T-cell (primary cell): ENCODE measurements at regions not wholly inside any gene's neighbourhood (a gene's known extent, or its start where the extent isn't known, plus 50 kb on each side); places are given as distances from the start of the nearest gene placed in this dataset.

ENCODE experiments used
- ATAC-seq, 4 experiments: fragments of 200-7000 bp in 3 of 4; fragments of 150-1000 bp in 1 of 4; cut with Tn5 transposase; replicated peaks in 1 of 4; 1 replicate in 3 of 4; 2 replicates in 1 of 4; pipeline ENCODE4 v1.10.0; 2021; ENCODE audit warnings: moderate library complexity in 3 of 4, mild to moderate bottlenecking in 2 of 4, moderate number of reproducible peaks in 1 of 4
- CTCF ChIA-PET, 2 donors: fragments of 300-600 bp; sonication (Branson Sonifier 250); formaldehyde crosslinking; loops; one replicate each; lab custom pipeline; 2022; ENCODE audit warnings: antibody characterized with exemption in 2 of 2; lab: Charles Lee
- POLR2A ChIA-PET, 2 donors: fragments of 300-600 bp; sonication (Branson Sonifier 250); formaldehyde crosslinking; loops; one replicate each; lab custom pipeline; 2022; ENCODE audit warnings: antibody characterized with exemption in 2 of 2; lab: Charles Lee
- DNase-seq, 35 experiments: peaks; one replicate each; pipeline versions ENCODE4 v3.0.0 to v3.0.0-alpha.2; 2013 to 2023
- H3K27ac ChIP-seq: one replicate; pipeline ENCODE4 v1.5.1; 2013; ENCODE audit warnings: low read length
- H3K27me3 ChIP-seq, 2 experiments: replicated peaks in 1 of 2; 1 replicate in 1 of 2; 2 replicates in 1 of 2; pipeline versions ENCODE4 v1.6.1 to v1.7.0; 2013; ENCODE audit warnings: low read length in 1 of 2, mixed read lengths in 1 of 2; ENCODE audit not compliant: control insufficient read depth in 2 of 2, insufficient read depth in 2 of 2; ENCODE audit errors: extremely low read depth in 1 of 2
- H3K36me3 ChIP-seq, 2 donors: 1 replicate in 1 of 2; 2 replicates in 1 of 2; pipeline versions ENCODE4 v1.6.1 to v1.7.0; 2013; ENCODE audit warnings: low read length in 1 of 2; ENCODE audit not compliant: control insufficient read depth in 2 of 2, insufficient read depth in 1 of 2; ENCODE audit errors: extremely low read depth in 1 of 2
- H3K4me1 ChIP-seq, 2 experiments: 1 replicate in 1 of 2; 2 replicates in 1 of 2; pipeline versions ENCODE4 v1.6.1 to v1.7.0; 2013; ENCODE audit warnings: low read length in 2 of 2, mixed read lengths in 1 of 2; ENCODE audit not compliant: insufficient read depth in 2 of 2, control insufficient read depth in 1 of 2; ENCODE audit errors: extremely low read depth in 1 of 2
- H3K4me3 ChIP-seq, 2 donors: 1 replicate in 1 of 2; 2 replicates in 1 of 2; pipeline versions ENCODE4 v1.5.1 to v1.7.0; 2013; ENCODE audit warnings: mild to moderate bottlenecking in 2 of 2, low read length in 1 of 2, moderate library complexity in 1 of 2; ENCODE audit not compliant: control insufficient read depth in 1 of 2; ENCODE audit errors: extremely low read depth in 1 of 2
- H3K9me3 ChIP-seq: 2 replicates; pipeline ENCODE4 v1.7.0; 2013
- H3K27ac Mint-ChIP-seq, 2 donors: one replicate each; pipeline ENCODE4 v1.8.0; 2020 to 2021; ENCODE audit warnings: mild to moderate bottlenecking in 2 of 2, mixed read lengths in 2 of 2
- H3K27me3 Mint-ChIP-seq, 2 donors: one replicate each; pipeline ENCODE4 v1.8.0; 2021 to 2022; ENCODE audit warnings: mixed read lengths in 2 of 2
- H3K36me3 Mint-ChIP-seq: one replicate; pipeline ENCODE4 v1.8.0; 2021; ENCODE audit warnings: mixed read lengths
- H3K4me1 Mint-ChIP-seq, 3 donors: one replicate each; pipeline ENCODE4 v1.8.0; 2020 to 2022; ENCODE audit warnings: mixed read lengths in 3 of 3, mild to moderate bottlenecking in 1 of 3
- H3K4me3 Mint-ChIP-seq, 3 donors: one replicate each; pipeline ENCODE4 v1.8.0; 2020 to 2022; ENCODE audit warnings: mild to moderate bottlenecking in 3 of 3, mixed read lengths in 3 of 3, moderate library complexity in 3 of 3
- H3K9me3 Mint-ChIP-seq, 3 donors: one replicate each; pipeline ENCODE4 v1.8.0; 2020 to 2022; ENCODE audit warnings: mixed read lengths in 3 of 3
- WGBS: methylation state at CpG from one replicate; pipeline ENCODE4 v1.1.5; 2013; ENCODE audit warnings: missing lambda C conversion rate; ENCODE audit not compliant: insufficient coverage; 5-methylcytosine and 5-hydroxymethylcytosine counted together

DNA sequence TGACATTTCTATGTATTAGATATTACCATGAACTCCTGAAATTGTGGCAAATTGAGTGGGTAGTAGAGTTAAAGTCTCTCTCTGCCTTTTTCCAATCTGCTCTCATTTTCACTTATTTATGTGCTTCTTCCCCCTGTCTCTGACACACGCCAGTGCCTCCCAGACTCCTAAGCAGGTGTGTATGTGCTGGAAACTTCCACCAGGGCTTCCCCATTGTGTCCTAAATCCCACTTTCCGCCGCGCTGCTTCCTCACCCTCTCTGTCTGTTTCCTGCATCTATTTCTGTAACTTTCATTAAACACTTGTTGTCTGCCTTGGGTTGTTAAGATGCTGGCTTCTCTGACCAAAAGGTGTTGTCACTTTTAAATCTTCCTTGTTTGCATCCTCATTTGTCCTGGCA lies 97.6 kb upstream of the HDGFL1 start:
- 67% methylated on average over 2 of the region's 4 CpGs for WGBS
- H3K36me3 Mint-ChIP-seq: no peaks in the 10 kb centered on the region
- CTCF ChIA-PET: no interaction called here

DNA sequence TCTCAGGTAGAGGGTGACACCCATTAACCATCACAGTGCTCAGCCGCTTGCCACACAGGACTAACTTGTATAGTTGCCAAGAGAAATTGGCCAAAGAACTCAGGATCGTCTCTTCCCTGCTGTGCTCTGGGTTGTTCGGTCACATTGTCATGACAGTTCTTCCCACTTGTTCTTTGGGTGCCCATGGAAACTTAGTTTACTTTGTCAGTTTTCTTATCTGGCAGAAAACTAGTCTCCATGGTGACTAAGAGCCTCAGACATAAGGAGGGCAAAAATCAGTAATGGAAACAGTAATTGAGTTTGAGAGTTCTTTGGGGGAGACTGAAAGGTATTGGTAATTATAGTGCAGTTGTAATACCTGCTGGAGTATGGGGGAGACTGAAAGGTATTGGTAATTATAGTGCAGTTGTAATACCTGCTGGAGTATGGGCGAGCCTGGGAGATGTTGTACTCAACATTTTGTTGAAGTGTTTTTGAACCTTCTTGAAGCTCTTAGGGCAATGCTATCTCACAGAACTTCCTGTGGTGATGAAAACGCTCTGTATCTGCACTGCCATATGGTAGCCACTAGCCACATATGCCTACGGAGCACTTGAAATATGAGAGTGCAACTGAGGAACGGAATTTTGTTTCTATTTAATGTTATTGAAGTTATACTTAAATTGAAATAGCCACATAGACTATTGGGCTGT lies 95.2 kb upstream of the HDGFL1 start:
- no peaks in the 10 kb centered on the region for H3K36me3 Mint-ChIP-seq
- ChIA-PET POLR2A (no interaction called here), CTCF (no interaction called here)
- no peaks in the 10 kb centered on the region for H3K27me3 Mint-ChIP-seq
- ATAC-seq (no peak), DNase-seq (no peak)
- H3K9me3 Mint-ChIP-seq: peaks cover 0 to 16% (median 3%) of the 10 kb centered on the region in 3 donors
- no peaks in the 10 kb centered on the region for H3K4me1 Mint-ChIP-seq
- Histone ChIP-seq H3K27ac (no peak overlapping the region), H3K4me3 (no peak overlapping the region), H3K36me3 (no peaks in the 10 kb centered on the region), H3K9me3 (no peaks in the 10 kb centered on the region), H3K27me3 (no peaks in the 10 kb centered on the region), H3K4me1 (no peaks in the 10 kb centered on the region)
- H3K27ac Mint-ChIP-seq: no peak overlapping the region
- 65% methylated on average over 5 of the region's 7 CpGs for WGBS
- H3K4me3 Mint-ChIP-seq: no peak overlapping the region

More for the DNA sequence above, 97.6 kb upstream of the HDGFL1 start:
- POLR2A ChIA-PET: no interaction called here
- Histone ChIP-seq H3K36me3 (no peaks in the 10 kb centered on the region), H3K9me3 (no peaks in the 10 kb centered on the region), H3K27me3 (no peaks in the 10 kb centered on the region), H3K27ac (no peak overlapping the region), H3K4me1 (no peaks in the 10 kb centered on the region), H3K4me3 (no peak overlapping the region)
- Mint-ChIP-seq H3K27me3 (no peaks in the 10 kb centered on the region), H3K27ac (no peak overlapping the region), H3K4me3 (no peak overlapping the region), H3K9me3 (peaks cover 0 to 12% (median 3%) of the 10 kb centered on the region in 3 donors), H3K4me1 (no peaks in the 10 kb centered on the region)
- ATAC-seq (no peak), DNase-seq (no peak)

DNA sequence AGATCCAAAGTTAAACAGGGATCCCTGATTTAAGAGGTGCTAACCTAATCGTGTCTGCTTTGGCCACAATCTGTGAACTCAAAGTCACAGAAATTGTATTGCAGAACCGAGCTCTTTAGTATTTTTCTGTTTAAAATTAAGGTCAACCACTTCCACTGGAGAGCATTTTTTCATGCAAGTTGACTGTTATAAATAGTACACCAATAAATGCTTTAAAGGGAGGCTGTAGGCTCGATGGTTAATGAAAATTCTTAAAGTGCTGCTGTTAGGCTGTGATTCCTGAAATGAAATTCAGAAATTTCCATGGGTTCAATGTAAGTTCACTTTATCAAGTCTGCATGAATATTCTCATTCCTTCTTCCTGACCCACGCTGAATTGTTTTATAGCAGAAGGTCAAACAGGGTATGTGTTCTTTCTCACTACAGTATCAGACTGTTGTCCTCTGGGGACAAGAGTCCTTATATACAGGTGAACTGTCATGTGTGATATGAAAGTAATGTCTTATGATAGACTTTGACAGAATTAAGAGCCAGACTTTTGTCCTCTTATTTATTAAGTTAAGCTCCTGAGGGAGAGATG lies 92.5 kb upstream of the HDGFL1 start:
- Mint-ChIP-seq H3K36me3 (no peaks in the 10 kb centered on the region), H3K27me3 (no peaks in the 10 kb centered on the region), H3K4me1 (no peaks in the 10 kb centered on the region), H3K27ac (no peak overlapping the region), H3K9me3 (peaks cover 0 to 24% (median 5%) of the 10 kb centered on the region in 3 donors), H3K4me3 (no peak overlapping the region)
- no peak for DNase-seq
- no peaks in the 10 kb centered on the region for H3K36me3 ChIP-seq
- ATAC-seq: no peak
- no peaks in the 10 kb centered on the region for H3K4me1 ChIP-seq
- no CpG with 5 or more reads among the region's 4 CpGs for whole genome bisulfite sequencing
- POLR2A ChIA-PET: no interaction called here
- H3K27me3 ChIP-seq: no peaks in the 10 kb centered on the region
- CTCF ChIA-PET: no interaction called here
- no peaks in the 10 kb centered on the region for H3K9me3 ChIP-seq
- no peak overlapping the region for H3K4me3 ChIP-seq
- H3K27ac ChIP-seq: no peak overlapping the region

DNA sequence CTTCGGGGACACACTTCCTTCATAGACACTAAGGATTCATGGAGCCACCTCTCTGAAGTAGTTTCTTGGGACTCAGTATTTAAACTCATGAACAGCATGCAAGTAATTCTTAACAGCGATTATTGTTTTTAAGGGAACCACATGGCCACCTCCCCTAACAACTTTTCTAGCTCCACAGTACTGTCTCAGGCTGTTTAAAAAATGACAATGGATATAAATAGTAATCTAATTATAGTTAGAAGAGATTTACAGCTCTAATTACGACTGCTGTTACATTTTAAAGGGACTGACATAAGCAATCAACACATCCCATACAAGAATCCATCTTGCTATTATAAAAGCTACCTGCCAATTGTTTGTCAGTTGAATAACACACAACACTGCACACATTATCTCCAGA lies 72.1 kb upstream of the HDGFL1 start:
- H3K9me3 Mint-ChIP-seq: peaks cover 0 to 7% (median 2%) of the 10 kb centered on the region in 3 donors
- CTCF ChIA-PET: no interaction called here
- no peaks in the 10 kb centered on the region for H3K4me1 Mint-ChIP-seq
- Histone ChIP-seq H3K36me3 (no peaks in the 10 kb centered on the region), H3K4me3 (no peak overlapping the region), H3K27ac (no peak overlapping the region), H3K4me1 (no peaks in the 10 kb centered on the region), H3K27me3 (no peaks in the 10 kb centered on the region), H3K9me3 (no peaks in the 10 kb centered on the region)
- H3K27me3 Mint-ChIP-seq: no peaks in the 10 kb centered on the region
- no peak overlapping the region for H3K27ac Mint-ChIP-seq
- POLR2A ChIA-PET: no interaction called here
- no CpG with 5 or more reads among the region's 3 CpGs for WGBS
- H3K4me3 Mint-ChIP-seq: no peak overlapping the region
- no peaks in the 10 kb centered on the region for H3K36me3 Mint-ChIP-seq
- ATAC-seq (no peak), DNase-seq (no peak)

DNA sequence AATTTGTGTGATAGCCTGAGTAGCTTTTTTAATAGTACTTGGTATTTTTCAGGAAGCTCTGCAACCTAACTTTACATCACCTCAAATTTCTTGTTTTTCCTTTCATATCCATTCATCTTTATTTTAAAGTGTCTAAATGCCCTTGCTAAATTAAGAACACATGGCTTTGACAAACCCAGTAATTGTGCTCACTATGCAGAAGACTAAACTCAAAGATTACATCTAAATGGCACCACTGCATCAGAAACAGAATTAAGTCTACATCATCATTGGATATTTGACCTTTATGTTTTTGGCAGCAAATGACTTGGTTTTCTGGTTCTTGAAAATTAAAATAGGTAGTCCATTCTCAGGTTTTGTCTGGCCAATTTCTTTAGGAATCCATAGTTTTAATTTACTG lies 69.6 kb upstream of the HDGFL1 start:
- CTCF ChIA-PET: no interaction called here
- Histone ChIP-seq H3K27ac (no peak overlapping the region), H3K9me3 (no peaks in the 10 kb centered on the region), H3K27me3 (no peaks in the 10 kb centered on the region), H3K36me3 (no peaks in the 10 kb centered on the region), H3K4me1 (no peaks in the 10 kb centered on the region), H3K4me3 (no peak overlapping the region)
- H3K4me1 Mint-ChIP-seq: no peaks in the 10 kb centered on the region
- POLR2A ChIA-PET: no interaction called here
- peaks cover 0 to 4% (median 2%) of the 10 kb centered on the region in 3 donors for H3K9me3 Mint-ChIP-seq
- no peak for DNase-seq
- no peak overlapping the region for H3K4me3 Mint-ChIP-seq
- no peaks in the 10 kb centered on the region for H3K36me3 Mint-ChIP-seq
- ATAC-seq: no peak
- no peaks in the 10 kb centered on the region for H3K27me3 Mint-ChIP-seq
- H3K27ac Mint-ChIP-seq: no peak overlapping the region

DNA sequence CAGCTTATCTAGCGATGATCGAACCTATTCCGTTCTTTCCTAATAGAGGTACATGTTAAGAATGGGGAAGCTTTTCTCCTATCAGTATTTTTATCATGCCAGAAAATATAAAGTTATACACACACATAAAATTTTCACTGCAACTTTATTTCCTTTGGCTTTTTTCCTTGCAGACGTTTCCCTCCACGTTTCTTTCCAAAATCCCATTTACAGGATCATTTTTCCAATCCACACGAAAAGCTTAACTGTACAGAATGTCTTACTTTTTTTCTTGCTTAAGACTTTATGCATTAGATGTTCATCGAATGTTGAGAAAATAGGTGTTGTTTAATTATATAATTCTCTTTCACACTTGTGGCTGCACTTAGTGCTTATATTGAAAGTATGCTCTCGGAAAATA lies 62.9 kb upstream of the HDGFL1 start:
- ChIA-PET POLR2A (no interaction called here), CTCF (no interaction called here)
- Histone ChIP-seq H3K36me3 (no peaks in the 10 kb centered on the region), H3K27me3 (no peaks in the 10 kb centered on the region), H3K4me3 (no peak overlapping the region), H3K27ac (no peak overlapping the region), H3K9me3 (no peaks in the 10 kb centered on the region), H3K4me1 (no peaks in the 10 kb centered on the region)
- Mint-ChIP-seq H3K27ac (no peak overlapping the region), H3K4me1 (no peaks in the 10 kb centered on the region), H3K9me3 (peaks cover 0 to 4% (median 2%) of the 10 kb centered on the region in 3 donors), H3K4me3 (no peak overlapping the region), H3K27me3 (no peaks in the 10 kb centered on the region), H3K36me3 (no peaks in the 10 kb centered on the region)
- WGBS: no CpG with 5 or more reads among the region's 8 CpGs
- DNase-seq (no peak), ATAC-seq (no peak)
